NOMO-1 treated with DMSO at 0.1 percent for 48 hours (cell line): ENCODE measurements at regions not wholly inside any gene's neighbourhood (a gene's known extent, or its start where the extent isn't known, plus 50 kb on each side); places are given as distances from the start of the nearest gene placed in this dataset.

Experiments used
- DNase-seq: peaks from one replicate; lab custom pipeline; 2025; ENCODE audit not compliant: unreplicated experiment; lab: John Stamatoyannopoulos, UW

DNA sequence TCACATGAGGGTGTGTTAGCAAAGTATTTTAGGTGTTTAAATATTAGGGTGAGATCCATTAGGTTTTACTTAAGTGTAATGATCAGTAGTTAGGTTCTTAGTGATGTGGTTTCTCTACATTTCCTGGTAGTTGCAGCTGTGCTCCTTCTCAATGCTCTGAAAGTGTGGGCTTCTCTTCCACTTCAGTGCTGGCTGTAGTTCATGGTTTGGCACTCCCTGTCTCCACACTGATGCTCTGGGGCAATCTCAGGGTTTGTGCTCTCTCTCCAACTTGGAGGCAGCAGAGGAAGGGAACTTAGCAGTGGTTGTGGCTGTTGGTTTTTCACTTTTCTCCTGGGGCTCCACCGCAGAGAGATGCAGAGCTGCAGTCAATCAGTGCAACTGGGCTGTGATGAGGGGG lies 507.5 kb downstream of the TMEM232 start:
- no peak for DNase-seq

DNA sequence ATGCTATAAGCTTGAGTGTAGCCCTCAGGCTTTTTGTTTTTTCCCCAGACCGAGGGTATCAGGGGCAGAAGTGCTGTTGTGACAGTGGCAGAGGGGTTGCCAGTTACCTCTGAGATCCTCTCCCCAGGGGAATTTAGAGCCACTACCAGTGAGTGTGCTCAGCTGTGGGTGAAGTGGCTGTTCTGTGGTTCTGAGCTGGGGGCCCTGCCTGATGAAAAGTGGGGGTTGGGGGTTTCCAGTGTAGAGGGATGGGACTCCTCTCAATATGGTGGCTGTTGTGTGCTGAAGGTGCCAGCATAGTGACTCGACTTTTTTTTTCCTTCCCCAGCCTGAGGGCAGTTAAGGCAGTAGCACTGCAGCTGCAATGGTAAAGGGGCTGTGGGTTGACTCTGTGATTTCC lies 506.7 kb downstream of the TMEM232 start:
- DNase-seq: no peak

DNA sequence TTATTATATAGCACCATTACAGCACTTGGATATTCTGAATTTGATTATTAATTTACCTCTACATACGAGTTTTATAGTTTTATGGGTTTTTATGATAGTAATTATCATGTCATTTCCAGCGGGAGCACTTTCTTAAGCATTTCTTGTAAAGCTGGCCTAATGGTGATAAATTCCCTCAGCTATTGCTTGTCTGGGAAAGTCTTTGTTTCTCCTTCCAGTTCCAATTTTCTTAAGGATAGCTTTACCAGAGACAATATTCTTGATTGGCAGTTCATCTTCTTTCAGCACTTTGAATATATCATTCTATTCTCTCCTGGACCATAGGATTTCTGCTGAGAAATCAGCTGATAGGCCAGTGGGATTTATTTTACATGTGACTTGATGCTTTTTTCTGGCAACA lies 505.4 kb downstream of the TMEM232 start:
- no peak for DNase-seq

GRCh38 chr5:110224050-110224449 lies 502.4 kb downstream of the TMEM232 start:
- no peak for DNase-seq

DNA sequence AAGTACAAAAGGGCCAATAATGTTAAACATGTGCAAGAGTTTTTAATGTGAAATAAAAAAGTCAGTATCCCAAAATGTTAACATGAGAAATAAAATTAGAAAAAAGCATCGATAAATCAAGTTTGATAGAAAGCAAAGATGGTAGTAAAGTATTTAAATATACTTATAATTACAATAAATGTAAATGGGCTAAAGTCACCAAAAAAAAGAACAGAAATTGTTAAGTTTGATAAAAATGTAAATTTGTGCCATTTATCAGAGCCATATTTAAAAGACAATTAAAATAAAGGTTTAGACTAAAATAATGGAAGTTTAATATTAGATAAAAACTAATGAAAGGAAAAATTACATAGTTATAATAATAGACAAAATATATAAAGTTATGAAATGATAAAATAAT lies 500.5 kb downstream of the TMEM232 start:
- DNase-seq: no peak

DNA sequence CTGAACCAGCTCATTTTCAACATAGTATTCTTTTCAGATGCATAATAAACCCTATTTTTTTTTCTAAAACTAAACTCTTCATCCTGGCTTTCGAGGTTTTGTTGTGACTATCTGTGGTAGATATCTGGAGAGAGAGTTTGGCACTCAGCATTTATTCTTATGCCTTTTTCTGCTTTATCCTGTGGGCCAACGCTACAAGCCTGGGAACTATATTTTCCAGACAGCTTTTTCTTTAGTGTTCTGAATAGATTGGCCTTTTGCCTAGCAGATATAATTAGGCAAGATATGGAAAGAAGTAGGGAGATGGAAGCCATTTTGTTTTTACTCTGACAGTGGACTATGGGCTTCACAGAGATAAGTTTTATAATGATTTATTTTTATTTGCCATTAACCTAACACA lies 486.7 kb downstream of the TMEM232 start:
- DNase-seq: no peak

DNA sequence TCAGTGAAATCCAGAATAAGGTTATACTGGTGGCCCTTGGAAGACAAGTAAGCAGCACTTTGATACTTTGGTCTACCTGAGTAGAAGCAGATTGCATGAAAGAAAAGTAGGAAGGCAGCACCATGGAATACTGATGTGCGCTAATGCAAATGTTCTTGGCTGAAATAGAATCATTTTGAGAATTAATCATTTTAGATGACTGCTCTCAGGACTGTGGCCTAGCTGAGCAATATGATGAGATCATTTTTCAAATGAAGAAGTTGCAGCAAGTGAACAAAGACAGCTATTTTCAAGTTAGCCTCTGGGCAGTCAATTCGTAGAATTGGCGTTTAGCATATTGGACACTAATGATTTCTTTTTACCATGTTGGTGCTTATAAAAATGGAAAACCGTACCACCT lies 483.5 kb downstream of the TMEM232 start:
- no peak for DNase-seq

GRCh38 chr5:110248921-110249320 lies 477.6 kb downstream of the TMEM232 start:
- DNase-seq: no peak

DNA sequence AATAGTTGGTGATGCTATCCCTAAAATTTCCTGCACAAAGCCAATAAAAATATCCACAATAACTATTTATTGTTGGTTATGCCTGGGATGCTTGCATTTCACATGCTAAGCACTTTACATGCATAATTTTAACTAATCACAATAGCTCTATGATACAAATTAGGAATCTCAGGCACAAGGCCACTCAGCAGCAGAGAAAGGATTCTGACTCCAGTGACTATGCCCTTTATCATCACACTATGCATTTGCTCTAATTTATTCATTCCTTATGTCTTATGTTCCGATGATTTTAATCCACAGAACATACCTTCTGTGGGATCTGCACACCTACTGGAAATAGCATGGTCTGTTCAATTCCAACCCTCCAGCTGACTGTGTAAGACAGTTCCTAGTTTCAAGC lies 476.1 kb downstream of the TMEM232 start:
- DNase-seq: no peak

DNA sequence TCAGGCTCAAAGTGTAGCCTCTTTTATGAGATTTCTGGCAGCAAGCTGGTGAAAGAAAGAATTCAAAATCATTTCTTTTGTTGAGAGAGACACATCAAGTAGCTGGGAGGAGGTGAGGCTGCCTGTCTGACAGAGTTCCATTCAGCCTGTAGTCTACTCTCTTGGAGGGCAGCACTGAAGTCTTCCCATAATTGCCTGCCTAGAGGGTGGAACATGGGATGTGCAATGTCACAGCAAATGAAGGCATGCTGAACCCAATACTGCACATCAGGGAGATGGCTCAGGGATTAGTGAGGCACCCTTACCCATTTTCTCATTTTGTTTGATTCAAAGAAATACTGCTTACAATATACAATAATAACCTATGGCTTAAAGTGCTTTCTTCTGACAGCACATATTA lies 475.7 kb downstream of the TMEM232 start:
- no peak for DNase-seq

- no peak for DNase-seq
Observed at GRCh38 chr5:110251366-110251765, 475.1 kb downstream of the TMEM232 start.

DNA sequence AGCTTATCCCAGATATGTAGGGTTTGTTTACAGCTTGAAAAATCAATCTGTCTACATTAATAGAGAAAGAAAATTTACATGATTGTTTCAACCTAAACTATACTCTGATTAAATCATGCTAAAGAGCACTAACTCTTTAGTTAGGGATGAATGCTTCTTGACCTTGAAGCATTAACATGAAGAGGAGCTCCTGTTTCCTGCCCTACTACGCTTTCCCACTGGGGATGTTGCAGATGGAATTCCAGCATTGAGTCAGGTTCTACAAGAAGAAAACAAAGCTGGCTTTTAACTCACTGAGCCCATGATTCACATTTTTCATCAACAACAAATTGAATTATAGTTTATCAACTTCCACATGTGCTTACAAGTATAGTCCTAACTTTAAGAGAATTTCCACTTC lies 471.3 kb downstream of the TMEM232 start:
- DNase-seq: no peak

DNA sequence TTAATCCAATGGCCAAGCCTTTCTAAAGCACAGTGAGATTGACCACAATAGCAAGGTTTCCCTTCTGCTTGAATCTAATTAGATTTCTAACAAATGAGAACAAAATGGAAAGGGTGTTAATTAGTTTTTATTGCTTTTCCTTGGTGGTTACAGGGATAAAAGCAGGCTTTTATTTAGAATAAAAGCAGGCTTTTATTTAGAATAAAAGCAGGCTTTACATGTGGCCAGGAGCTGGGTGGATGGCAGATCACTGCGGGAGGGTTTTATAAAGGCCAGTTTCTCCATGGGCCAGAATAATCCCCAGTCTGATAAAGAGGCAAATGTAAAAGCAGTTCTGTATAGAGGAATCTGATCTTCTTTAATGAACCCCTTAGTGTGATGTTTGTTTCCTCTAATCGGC lies 470.2 kb downstream of the TMEM232 start:
- no peak for DNase-seq

DNA sequence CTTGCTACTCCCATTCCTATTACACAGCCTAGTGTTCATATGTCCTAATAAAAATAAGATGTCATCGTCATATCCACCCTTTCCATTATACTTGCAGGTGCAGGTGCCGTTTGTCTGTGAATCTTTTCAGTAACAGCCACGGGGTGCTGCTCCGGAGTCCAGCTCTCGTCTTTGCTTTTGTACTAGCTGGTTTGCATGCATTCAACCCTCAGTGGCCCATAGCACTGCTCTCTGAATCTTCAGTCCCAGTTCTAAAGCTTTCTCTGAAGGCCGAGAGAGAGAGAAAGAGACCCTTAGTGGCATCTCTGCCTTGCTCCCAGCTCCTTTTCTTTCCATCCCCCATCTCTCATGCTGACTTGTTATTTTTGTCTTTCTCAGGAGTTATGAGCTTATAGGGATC lies 468.5 kb downstream of the TMEM232 start:
- DNase-seq: no peak

- no peak for DNase-seq
Observed at GRCh38 chr5:110258460-110259216, 467.8 kb downstream of the TMEM232 start.

- no peak for DNase-seq
Observed at GRCh38 chr5:110262749-110263148, 463.7 kb downstream of the TMEM232 start.

- no peak for DNase-seq
Observed at GRCh38 chr5:110264661-110265060, 461.8 kb downstream of the TMEM232 start.

- DNase-seq: no peak
Observed at GRCh38 chr5:110265162-110265561, 461.3 kb downstream of the TMEM232 start.

DNA sequence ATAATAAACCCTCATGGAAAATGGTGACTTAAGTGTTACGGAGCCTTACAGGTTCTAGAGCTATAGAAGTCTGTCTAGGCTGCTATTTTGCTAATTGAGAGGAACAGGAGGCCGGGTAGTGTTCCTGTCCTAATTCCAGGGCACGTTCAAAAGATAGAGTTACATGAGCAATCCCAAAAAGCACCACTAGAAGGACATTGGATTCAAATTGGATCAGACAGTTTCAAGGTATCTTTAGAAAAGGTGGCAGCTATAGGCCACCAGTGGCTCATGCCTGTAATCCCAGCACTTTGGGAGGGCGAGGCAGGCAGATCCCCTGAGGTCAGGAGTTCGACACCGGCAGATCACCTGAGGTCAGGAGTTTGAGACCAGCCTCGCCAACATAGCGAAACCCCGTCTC lies 458.8 kb downstream of the TMEM232 start:
- no peak for DNase-seq

DNA sequence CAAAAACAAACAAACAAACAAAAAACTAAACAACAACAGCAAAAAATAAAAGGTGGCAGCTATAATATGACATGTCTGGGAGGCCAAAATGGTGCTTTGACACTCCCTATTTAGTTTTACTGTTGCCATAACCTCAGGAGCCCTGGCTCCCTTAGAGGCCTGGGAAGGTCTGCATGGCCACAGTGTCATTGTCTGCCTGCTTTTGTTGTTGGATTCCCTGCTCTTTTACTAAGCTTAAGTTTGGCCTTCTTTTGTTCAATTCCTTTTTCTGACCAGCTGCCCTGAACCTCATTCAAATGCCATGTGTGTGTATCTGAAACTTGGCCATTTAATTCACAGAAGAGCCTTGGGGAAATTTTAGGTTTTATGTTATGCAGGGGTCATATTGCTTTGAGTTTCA lies 458.2 kb downstream of the TMEM232 start:
- no peak for DNase-seq

DNA sequence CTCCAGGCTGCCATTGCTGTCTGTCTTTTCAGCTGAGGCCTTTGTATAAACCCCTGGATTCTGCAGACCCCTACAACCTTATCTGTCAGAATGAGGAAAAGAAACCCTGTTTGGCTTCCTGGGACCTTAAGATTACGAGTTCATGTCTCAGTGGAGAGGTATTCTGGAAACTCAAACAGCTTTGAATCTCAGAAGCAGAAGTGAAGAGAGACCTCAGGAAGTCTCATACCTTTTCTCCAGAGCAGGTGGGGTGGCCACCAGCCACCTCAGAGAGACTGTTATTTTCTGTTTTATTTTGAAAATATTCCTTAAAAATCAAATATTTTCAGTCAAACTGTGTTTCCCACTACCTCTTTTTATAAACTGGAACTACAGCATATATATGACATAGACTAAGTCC lies 457.5 kb downstream of the TMEM232 start:
- no peak for DNase-seq

- no peak for DNase-seq
Observed at GRCh38 chr5:110269478-110270142, 456.9 kb downstream of the TMEM232 start.

DNA sequence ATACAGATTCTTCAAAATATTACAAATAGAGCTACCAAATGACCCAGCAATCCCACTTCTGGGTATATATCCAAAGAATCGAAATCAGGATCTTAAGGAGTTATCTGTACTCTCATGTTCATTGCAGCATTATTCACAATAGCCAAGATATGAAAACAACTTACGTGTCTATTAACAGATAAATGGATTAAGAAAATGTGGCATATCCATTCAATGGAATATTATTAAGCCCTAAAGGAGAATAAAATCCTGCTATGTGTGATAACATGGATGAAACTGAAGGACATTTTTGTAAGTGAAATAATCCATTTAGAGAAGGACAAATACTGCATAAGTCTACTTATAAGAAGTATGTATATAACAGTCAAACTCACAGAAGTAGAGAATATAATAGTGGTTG lies 450.6 kb downstream of the TMEM232 start:
- no peak for DNase-seq
